H1 (cell line): ENCODE measurements at regions not wholly inside any gene's neighbourhood (a gene's known extent, or its start where the extent isn't known, plus 50 kb on each side); places are given as distances from the start of the nearest gene placed in this dataset.

Source experiments
- ASH2L ChIP-seq: fragments of 200-600, 300-600 bp; sonication (generic); IDR thresholded peaks from one replicate; pipeline ENCODE4 v1.7.1; 2017; ENCODE audit warnings: low read length
- CHD7 ChIP-seq: fragments of 300-600 bp; sonication (generic); IDR thresholded peaks from 2 replicates; pipeline ENCODE4 v1.7.1; 2012; ENCODE audit warnings: low read length, moderate library complexity, mild to moderate bottlenecking, inconsistent platforms; ENCODE audit not compliant: insufficient replicate concordance
- EP300 ChIP-seq, 2 experiments: IDR thresholded peaks; 1 replicate in 1 of 2; 2 replicates in 1 of 2; pipeline ENCODE4 v1.6.1; 2011 to 2012; ENCODE audit warnings: low read depth in 2 of 2, low read length in 2 of 2, mild to moderate bottlenecking in 2 of 2, borderline replicate concordance in 1 of 2, inconsistent platforms in 1 of 2, moderate library complexity in 1 of 2
- TAF7 ChIP-seq: optimal IDR thresholded peaks from 2 replicates; pipeline ENCODE3; 2011; ENCODE audit warnings: low read depth, mild to moderate bottlenecking, inconsistent platforms, low read length, moderate library complexity, borderline replicate concordance
- TCF12 ChIP-seq: IDR thresholded peaks from 2 replicates; pipeline ENCODE4 v1.6.1; 2011; ENCODE audit warnings: low read depth, mild to moderate bottlenecking, low read length

GRCh38 chr2:220877897-220878296 is 694.2 kb downstream of the EPHA4 start (continued):
- TF ChIP-seq CHD7 (no peak), EP300 (IDR thresholded peaks at IDR 0.05; ENCODE audit: borderline replicate concordance in 1 of 2, low read depth in 2 of 2, low read length in 2 of 2) (no peak), TCF12 (no peak), ASH2L (no peak), TAF7 (no peak)
- TF ChIP-seq, all 59 proteins: peak for 0
